DOHH2 (cell line): ENCODE measurements at regions not wholly inside any gene's neighbourhood (a gene's known extent, or its start where the extent isn't known, plus 50 kb on each side); places are given as distances from the start of the nearest gene placed in this dataset.

Experiments
- EZH2phosphoT487 ChIP-seq: fragments of 200-600 bp; sonication (generic); IDR thresholded peaks from 2 replicates; pipeline ENCODE4 v1.6.1; 2017; ENCODE audit warnings: borderline replicate concordance, mild to moderate bottlenecking, antibody characterized with exemption, low read length, moderate library complexity, mixed read lengths
- TF ChIP-seq, protein P1 (sequence below): fragments of 200-600 bp; sonication (generic); IDR thresholded peaks from one replicate; pipeline ENCODE4 v1.5.1; 2014; ENCODE audit warnings: antibody characterized with exemption, mild to moderate bottlenecking, low read depth, low read length; ENCODE audit not compliant: poor library complexity, severe bottlenecking

DNA sequence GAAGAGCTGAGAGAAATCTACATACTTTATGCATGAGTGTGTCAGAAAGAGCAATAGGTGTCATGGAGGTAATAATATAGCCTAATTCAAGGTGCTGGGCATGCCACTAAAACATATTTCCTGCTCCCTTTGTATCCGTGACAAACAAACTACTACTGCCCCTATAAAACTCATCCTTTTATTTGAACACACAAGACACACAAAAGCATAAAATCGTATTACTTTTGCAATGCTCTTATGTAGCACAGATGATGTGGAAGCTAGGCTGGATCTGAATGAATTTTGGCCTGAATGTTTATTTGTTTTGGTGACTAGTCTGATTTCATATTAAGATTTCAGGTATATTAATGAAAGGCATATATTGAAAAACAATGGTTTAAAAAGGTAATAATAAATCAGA lies 239.3 kb upstream of the NEGR1 start:
- TF ChIP-seq, protein P1, sequence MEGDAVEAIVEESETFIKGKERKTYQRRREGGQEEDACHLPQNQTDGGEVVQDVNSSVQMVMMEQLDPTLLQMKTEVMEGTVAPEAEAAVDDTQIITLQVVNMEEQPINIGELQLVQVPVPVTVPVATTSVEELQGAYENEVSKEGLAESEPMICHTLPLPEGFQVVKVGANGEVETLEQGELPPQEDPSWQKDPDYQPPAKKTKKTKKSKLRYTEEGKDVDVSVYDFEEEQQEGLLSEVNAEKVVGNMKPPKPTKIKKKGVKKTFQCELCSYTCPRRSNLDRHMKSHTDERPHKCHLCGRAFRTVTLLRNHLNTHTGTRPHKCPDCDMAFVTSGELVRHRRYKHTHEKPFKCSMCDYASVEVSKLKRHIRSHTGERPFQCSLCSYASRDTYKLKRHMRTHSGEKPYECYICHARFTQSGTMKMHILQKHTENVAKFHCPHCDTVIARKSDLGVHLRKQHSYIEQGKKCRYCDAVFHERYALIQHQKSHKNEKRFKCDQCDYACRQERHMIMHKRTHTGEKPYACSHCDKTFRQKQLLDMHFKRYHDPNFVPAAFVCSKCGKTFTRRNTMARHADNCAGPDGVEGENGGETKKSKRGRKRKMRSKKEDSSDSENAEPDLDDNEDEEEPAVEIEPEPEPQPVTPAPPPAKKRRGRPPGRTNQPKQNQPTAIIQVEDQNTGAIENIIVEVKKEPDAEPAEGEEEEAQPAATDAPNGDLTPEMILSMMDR, result no peak
- TF ChIP-seq EZH2phosphoT487, result no peak
